GM12872 (cell line): ENCODE measurements at regions not wholly inside any gene's neighbourhood (a gene's known extent, or its start where the extent isn't known, plus 50 kb on each side); places are given as distances from the start of the nearest gene placed in this dataset.

Experiments
- TF ChIP-seq, protein P1 (sequence below): IDR thresholded peaks from 3 replicates; pipeline ENCODE4 v1.5.1; 2011; ENCODE audit warnings: low read depth, mild to moderate bottlenecking, low read length, moderate library complexity; ENCODE audit not compliant: insufficient read depth

- TF ChIP-seq, protein P1, sequence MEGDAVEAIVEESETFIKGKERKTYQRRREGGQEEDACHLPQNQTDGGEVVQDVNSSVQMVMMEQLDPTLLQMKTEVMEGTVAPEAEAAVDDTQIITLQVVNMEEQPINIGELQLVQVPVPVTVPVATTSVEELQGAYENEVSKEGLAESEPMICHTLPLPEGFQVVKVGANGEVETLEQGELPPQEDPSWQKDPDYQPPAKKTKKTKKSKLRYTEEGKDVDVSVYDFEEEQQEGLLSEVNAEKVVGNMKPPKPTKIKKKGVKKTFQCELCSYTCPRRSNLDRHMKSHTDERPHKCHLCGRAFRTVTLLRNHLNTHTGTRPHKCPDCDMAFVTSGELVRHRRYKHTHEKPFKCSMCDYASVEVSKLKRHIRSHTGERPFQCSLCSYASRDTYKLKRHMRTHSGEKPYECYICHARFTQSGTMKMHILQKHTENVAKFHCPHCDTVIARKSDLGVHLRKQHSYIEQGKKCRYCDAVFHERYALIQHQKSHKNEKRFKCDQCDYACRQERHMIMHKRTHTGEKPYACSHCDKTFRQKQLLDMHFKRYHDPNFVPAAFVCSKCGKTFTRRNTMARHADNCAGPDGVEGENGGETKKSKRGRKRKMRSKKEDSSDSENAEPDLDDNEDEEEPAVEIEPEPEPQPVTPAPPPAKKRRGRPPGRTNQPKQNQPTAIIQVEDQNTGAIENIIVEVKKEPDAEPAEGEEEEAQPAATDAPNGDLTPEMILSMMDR: no peak
Measured at GRCh38 chr6:125558907-125559306, 190.5 kb upstream of the HEY2 start.

- TF ChIP-seq, protein P1: no peak
Measured at GRCh38 chr6:125562156-125562555, 187.3 kb upstream of the HEY2 start.

DNA sequence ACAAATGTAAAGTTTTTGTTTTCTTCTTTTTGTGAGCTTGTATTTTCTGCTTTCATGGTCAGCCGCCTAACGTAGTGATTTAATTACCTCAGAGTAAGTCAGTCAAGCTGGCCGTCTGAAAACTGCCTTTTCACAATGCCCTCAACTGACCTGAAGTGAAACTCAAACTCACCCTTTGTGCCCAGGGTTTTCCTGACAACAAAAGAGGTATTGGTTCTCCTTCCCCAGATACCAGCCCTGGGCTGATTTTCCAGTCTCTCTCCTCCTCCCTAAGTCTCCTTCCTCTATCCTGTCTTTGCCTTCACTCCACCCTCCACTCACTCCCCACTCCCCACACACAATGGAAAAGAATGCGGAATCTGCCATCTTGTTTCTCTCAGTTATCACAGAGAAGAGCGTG lies 184.5 kb upstream of the HEY2 start:
- TF ChIP-seq, protein P1: no peak

DNA sequence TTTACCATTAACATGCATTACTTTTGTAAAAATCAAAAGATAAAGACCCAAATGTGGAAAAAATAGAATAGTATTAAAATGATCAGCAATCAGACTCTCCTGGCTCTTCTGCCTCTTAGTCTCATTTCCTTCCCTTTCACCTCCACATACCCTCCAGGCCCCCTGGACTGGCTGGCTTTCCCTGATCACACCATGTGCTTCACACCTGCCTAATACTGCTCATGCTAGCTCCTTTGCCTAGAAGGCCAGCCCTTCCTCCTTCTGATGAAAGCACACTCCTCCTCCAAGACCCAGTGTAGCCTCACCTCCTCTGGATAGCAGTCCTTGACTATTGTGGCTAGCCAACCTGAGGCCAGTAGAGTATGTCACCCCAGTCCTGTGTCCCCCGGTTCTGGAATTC lies 182.0 kb upstream of the HEY2 start:
- TF ChIP-seq, protein P1: no peak

DNA sequence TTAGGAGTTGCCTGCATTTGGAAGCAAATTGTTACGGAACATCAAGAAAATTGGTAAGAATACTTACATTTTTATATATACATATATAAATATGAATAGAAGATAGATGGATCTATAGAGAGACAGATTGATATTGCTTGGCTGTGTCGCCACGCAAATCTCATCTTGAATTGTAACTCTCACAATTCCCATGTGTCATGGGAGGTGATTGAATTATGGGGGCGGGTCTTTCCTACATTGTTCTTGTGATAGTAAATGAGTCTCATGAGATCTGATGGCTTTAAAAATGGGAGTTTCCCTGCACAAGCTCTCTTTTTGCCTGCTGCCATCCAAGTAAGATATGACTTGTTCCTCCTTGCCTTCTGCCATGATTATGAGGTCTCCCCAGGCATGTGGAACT lies 180.8 kb upstream of the HEY2 start:
- TF ChIP-seq, protein P1: no peak

GRCh38 chr6:125570526-125570925 lies 178.9 kb upstream of the HEY2 start:
- TF ChIP-seq, protein P1: no peak

- TF ChIP-seq, protein P1: no peak
Measured at GRCh38 chr6:125571207-125571755, 178.2 kb upstream of the HEY2 start.
